DND-41 (cell line): ENCODE measurements at regions not wholly inside any gene's neighbourhood (a gene's known extent, or its start where the extent isn't known, plus 50 kb on each side); places are given as distances from the start of the nearest gene placed in this dataset.

Experiments used
- EZH2 ChIP-seq: IDR thresholded peaks from 3 replicates; pipeline ENCODE4 v1.6.1; 2012; ENCODE audit warnings: borderline replicate concordance, low read depth, mild to moderate bottlenecking, moderate library complexity, low read length, inconsistent platforms; ENCODE audit not compliant: severe bottlenecking
- TF ChIP-seq, protein P1 (sequence below): IDR thresholded peaks from 2 replicates; pipeline ENCODE4 v1.5.1; 2012; ENCODE audit warnings: borderline replicate concordance, low read length, moderate library complexity, mild to moderate bottlenecking; ENCODE audit not compliant: poor library complexity, severe bottlenecking; ENCODE audit errors: extremely low read depth

DNA sequence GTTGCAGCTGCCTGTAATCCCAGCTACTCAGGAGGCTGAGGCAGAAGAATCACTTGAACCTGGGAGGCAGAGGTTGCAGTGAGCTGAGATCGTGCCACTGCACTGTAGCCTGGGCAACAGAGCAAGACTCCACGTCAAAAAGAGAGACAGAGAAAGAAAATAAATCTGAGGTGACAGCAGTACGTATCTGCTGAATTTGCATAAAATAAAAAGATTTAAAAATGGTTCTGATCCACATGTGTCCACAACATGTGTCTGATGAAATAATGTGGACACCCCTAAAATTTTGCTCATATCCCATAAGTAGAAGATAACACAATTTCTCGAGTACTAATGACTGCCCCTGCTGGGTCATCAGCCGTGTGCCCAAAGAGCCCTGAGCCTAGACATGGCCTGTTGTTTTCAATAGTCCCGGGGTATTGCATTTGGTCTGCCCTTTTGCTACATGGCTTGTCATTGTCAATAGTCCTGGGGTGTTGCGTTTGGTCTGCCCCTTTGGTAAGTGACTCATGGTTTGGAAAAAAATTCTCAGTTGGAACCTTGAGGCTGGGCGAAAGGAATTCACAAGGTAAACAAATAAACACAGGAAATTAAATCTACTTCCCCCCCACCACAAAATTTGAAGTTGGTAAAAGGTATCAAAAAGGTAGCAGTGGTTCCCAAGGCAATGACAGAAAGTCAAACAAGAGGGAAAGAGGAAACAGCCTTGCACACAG is 434.6 kb upstream of the MAF start:
- TF ChIP-seq, protein P1, sequence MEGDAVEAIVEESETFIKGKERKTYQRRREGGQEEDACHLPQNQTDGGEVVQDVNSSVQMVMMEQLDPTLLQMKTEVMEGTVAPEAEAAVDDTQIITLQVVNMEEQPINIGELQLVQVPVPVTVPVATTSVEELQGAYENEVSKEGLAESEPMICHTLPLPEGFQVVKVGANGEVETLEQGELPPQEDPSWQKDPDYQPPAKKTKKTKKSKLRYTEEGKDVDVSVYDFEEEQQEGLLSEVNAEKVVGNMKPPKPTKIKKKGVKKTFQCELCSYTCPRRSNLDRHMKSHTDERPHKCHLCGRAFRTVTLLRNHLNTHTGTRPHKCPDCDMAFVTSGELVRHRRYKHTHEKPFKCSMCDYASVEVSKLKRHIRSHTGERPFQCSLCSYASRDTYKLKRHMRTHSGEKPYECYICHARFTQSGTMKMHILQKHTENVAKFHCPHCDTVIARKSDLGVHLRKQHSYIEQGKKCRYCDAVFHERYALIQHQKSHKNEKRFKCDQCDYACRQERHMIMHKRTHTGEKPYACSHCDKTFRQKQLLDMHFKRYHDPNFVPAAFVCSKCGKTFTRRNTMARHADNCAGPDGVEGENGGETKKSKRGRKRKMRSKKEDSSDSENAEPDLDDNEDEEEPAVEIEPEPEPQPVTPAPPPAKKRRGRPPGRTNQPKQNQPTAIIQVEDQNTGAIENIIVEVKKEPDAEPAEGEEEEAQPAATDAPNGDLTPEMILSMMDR = no peak
- no peak for TF ChIP-seq EZH2
